ENCODE measurements at regions not wholly inside any gene's neighbourhood (a gene's known extent, or its start where the extent isn't known, plus 50 kb on each side); places are given as distances from the start of the nearest gene placed in this dataset.

GRCh38 chr4:123616951-123617461 is 220.4 kb downstream of the SPRY1 start:
- Histone ChIP-seq H3K4me3 (no peak overlapping the region), H3K27ac (peak overlapping the region in 8 of 10 donors; percentile 38 to 71 (median 62)), H3K4me1 (peaks cover 3 to 45% (median 34%) of the 10 kb centered on the region in 9 donors), H3K36me3 (no peaks in the 10 kb centered on the region), H3K27me3 (no peaks in the 10 kb centered on the region), H3K9me3 (no peaks in the 10 kb centered on the region)
- DNase-seq (peak; percentile 31 to 86), ATAC-seq (peak; percentile 87 to 97 (median 96))
- 28 to 39% methylated on average over 6 of the region's 6 CpGs for WGBS, 2 donors
- TF ChIP-seq CTCF (IDR thresholded peaks at IDR 0.05) = no peak
- intact Hi-C loops (cut with DNase I) = no loop called here

GRCh38 chr4:123617791-123618190 is 221.2 kb downstream of the SPRY1 start:
- Histone ChIP-seq H3K27me3 (no peaks in the 10 kb centered on the region), H3K27ac (peak overlapping the region in 5 of 10 donors; percentile 53 to 66 (median 63)), H3K4me3 (no peak overlapping the region), H3K4me1 (peaks cover 3 to 45% (median 34%) of the 10 kb centered on the region in 9 donors), H3K9me3 (no peaks in the 10 kb centered on the region), H3K36me3 (no peaks in the 10 kb centered on the region)
- ATAC-seq = no peak
- TF ChIP-seq CTCF (IDR thresholded peaks at IDR 0.05) = no peak
- WGBS, 2 donors = 83 to 84% methylated on average over 1 of the region's 1 CpG
- intact Hi-C loops (cut with DNase I) = no loop called here
- DNase-seq = no peak

GRCh38 chr4:123618606-123619005 is 222.0 kb downstream of the SPRY1 start:
- Histone ChIP-seq H3K27me3 (no peaks in the 10 kb centered on the region), H3K36me3 (no peaks in the 10 kb centered on the region), H3K9me3 (no peaks in the 10 kb centered on the region), H3K27ac (peak overlapping the region in 1 of 10 donors; percentile 66), H3K4me1 (peaks cover 3 to 45% (median 34%) of the 10 kb centered on the region in 9 donors), H3K4me3 (no peak overlapping the region)
- DNase-seq = no peak
- intact Hi-C loops (cut with DNase I) = no loop called here
- WGBS, 2 donors = 98 to 100% methylated on average over 1 of the region's 1 CpG
- ATAC-seq = no peak
- TF ChIP-seq CTCF (IDR thresholded peaks at IDR 0.05) = no peak

- 94 to 95% methylated on average over 1 of the region's 1 CpG for WGBS, 2 donors
- intact Hi-C loops (cut with DNase I) = no loop called here
- H3K9me3 ChIP-seq = no peaks in the 10 kb centered on the region
Measured at GRCh38 chr4:123619326-123619725, 222.7 kb downstream of the SPRY1 start.

More at GRCh38 chr4:123619326-123619725, 222.7 kb downstream of the SPRY1 start:
- peaks cover 3 to 45% (median 34%) of the 10 kb centered on the region in 9 donors for H3K4me1 ChIP-seq
- DNase-seq = no peak
- H3K4me3 ChIP-seq = no peak overlapping the region
- no peak for TF ChIP-seq CTCF (IDR thresholded peaks at IDR 0.05)
- ATAC-seq = no peak
- no peaks in the 10 kb centered on the region for H3K36me3 ChIP-seq
- peak overlapping the region in 1 of 10 donors; percentile 72 for H3K27ac ChIP-seq
- no peaks in the 10 kb centered on the region for H3K27me3 ChIP-seq
